Keratinocyte (primary cell): ENCODE measurements at regions not wholly inside any gene's neighbourhood (a gene's known extent, or its start where the extent isn't known, plus 50 kb on each side); places are given as distances from the start of the nearest gene placed in this dataset.

Experiments
- DNase-seq: peaks from one replicate; pipeline ENCODE4 v3.0.0-alpha.2; 2011; ENCODE audit warnings: low read depth, missing footprints, low spot score
- FAIRE-seq: peaks from 2 replicates; lab custom pipeline; 2011; peaks lifted over from hg19 to GRCh38; lab: Jason Lieb, UNC
- H2AFZ ChIP-seq: 2 replicates; pipeline ENCODE4 v1.6.0; 2012; ENCODE audit warnings: low read length, control low read depth, inconsistent platforms; ENCODE audit not compliant: control insufficient read depth
- H3K27ac ChIP-seq: 2 replicates; pipeline ENCODE4 v1.5.1; 2011; ENCODE audit warnings: low read length; ENCODE audit not compliant: control insufficient read depth, insufficient read depth
- H3K27me3 ChIP-seq: 3 replicates; pipeline ENCODE4 v1.6.0; 2011; ENCODE audit warnings: low read length; ENCODE audit not compliant: control insufficient read depth, insufficient read depth; ENCODE audit errors: extremely low read depth
- H3K36me3 ChIP-seq, 2 experiments: 2 replicates in 1 of 2; 3 replicates in 1 of 2; pipeline ENCODE4 v1.5.1; 2011; ENCODE audit warnings: low read length in 2 of 2, mild to moderate bottlenecking in 1 of 2; ENCODE audit not compliant: control insufficient read depth in 2 of 2, insufficient read depth in 2 of 2; ENCODE audit errors: extremely low read depth in 1 of 2
- H3K4me1 ChIP-seq: 3 replicates; pipeline ENCODE4 v1.5.1; 2011; ENCODE audit warnings: low read length; ENCODE audit not compliant: control insufficient read depth, insufficient read depth; ENCODE audit errors: extremely low read depth
- H3K4me2 ChIP-seq: 3 replicates; pipeline ENCODE4 v1.6.0; 2011; ENCODE audit warnings: low read depth, low read length; ENCODE audit not compliant: control insufficient read depth, insufficient read depth; ENCODE audit errors: extremely low read depth
- H3K4me3 ChIP-seq, 3 experiments: fragments of 200-600 bp in 1 of 3; sonication (generic) in 1 of 3; 2 replicates in 2 of 3; 3 replicates in 1 of 3; pipeline ENCODE4 v1.5.1; 2011 to 2016; ENCODE audit warnings: low read length in 3 of 3, mild to moderate bottlenecking in 3 of 3, control low read depth in 2 of 3, inconsistent platforms in 1 of 3, low read depth in 1 of 3, mixed read lengths in 1 of 3, mixed run types in 1 of 3, moderate library complexity in 1 of 3; ENCODE audit not compliant: control insufficient read depth in 2 of 3, insufficient read depth in 2 of 3; ENCODE audit errors: extremely low read depth in 1 of 3
- H3K79me2 ChIP-seq: 2 replicates; pipeline ENCODE4 v1.6.0; 2012; ENCODE audit warnings: low read length; ENCODE audit not compliant: control insufficient read depth, insufficient read depth
- H3K9ac ChIP-seq: 3 replicates; pipeline ENCODE4 v1.6.0; 2011; ENCODE audit warnings: low read length; ENCODE audit not compliant: control insufficient read depth, insufficient read depth; ENCODE audit errors: extremely low read depth
- H3K9me1 ChIP-seq: 3 replicates; pipeline ENCODE4 v1.6.0; 2011; ENCODE audit warnings: low read length; ENCODE audit not compliant: control insufficient read depth, insufficient read depth; ENCODE audit errors: extremely low read depth
- H3K9me3 ChIP-seq: 2 replicates; pipeline ENCODE4 v1.5.1; 2012; ENCODE audit warnings: low read depth, low read length; ENCODE audit not compliant: control insufficient read depth
- H4K20me1 ChIP-seq: 3 replicates; pipeline ENCODE4 v1.6.0; 2011; ENCODE audit warnings: low read length; ENCODE audit not compliant: control insufficient read depth, insufficient read depth; ENCODE audit errors: extremely low read depth
- CTCF ChIP-seq, 3 experiments: IDR thresholded peaks in 1 of 3; conservative IDR thresholded peaks in 1 of 3; optimal IDR thresholded peaks in 1 of 3; 2 replicates in 2 of 3; 3 replicates in 1 of 3; pipeline versions ENCODE3 to v1.5.1; 2011; ENCODE audit warnings: low read length in 3 of 3, mild to moderate bottlenecking in 3 of 3, moderate library complexity in 2 of 3, control low read depth in 1 of 3, inconsistent platforms in 1 of 3; ENCODE audit not compliant: insufficient read depth in 2 of 3; ENCODE audit errors: extremely low read depth in 1 of 3
- EZH2 ChIP-seq: IDR thresholded peaks from one replicate; pipeline ENCODE4 v1.6.1; 2012; ENCODE audit warnings: inconsistent platforms, mild to moderate bottlenecking, low read length, moderate library complexity
- dilution Hi-C: fragments of 300-500 bp; cut with MboI; formaldehyde crosslinking; loops from one replicate; pipeline ENCODE4 v1.7.0; 2020; ENCODE audit warnings: low sequenced_read_pairs; ENCODE audit not compliant: extremely low pct_ligation_motif_present

GRCh38 chr19:28065026-28065425, 1147.9 kb downstream of the UQCRFS1 start:
- peaks cover 9% of the 10 kb centered on the region for H3K9me3 ChIP-seq
- no peaks in the 10 kb centered on the region for H3K4me1 ChIP-seq
- dilution Hi-C loops: no loop called here
- H3K9ac ChIP-seq: no peak overlapping the region
- no peak overlapping the region for H3K27ac ChIP-seq
- FAIRE-seq (no peak), DNase-seq (no peak)
- no peaks in the 10 kb centered on the region for H3K79me2 ChIP-seq
- no peaks in the 10 kb centered on the region for H3K9me1 ChIP-seq
- H3K27me3 ChIP-seq: no peaks in the 10 kb centered on the region
- no peak overlapping the region for H3K4me3 ChIP-seq
- no peak for TF ChIP-seq EZH2
- TF ChIP-seq CTCF (optimal IDR thresholded peaks at IDR 0.05 in 1 of 3, IDR thresholded peaks at IDR 0.05 in 1 of 3, conservative IDR thresholded peaks at IDR 0.05 in 1 of 3; ENCODE audit: extremely low read depth in 1 of 3, insufficient read depth in 2 of 3, low read length in 3 of 3): no peak
- H3K36me3 ChIP-seq: no peaks in the 10 kb centered on the region
- H2AFZ ChIP-seq: no peak overlapping the region
- no peak overlapping the region for H3K4me2 ChIP-seq
- no peaks in the 10 kb centered on the region for H4K20me1 ChIP-seq

- Histone ChIP-seq H3K9me3 (peaks cover 15% of the 10 kb centered on the region), H3K4me3 (no peak overlapping the region), H3K9ac (no peak overlapping the region), H3K9me1 (no peaks in the 10 kb centered on the region), H3K4me2 (no peak overlapping the region), H3K4me1 (no peaks in the 10 kb centered on the region), H3K79me2 (no peaks in the 10 kb centered on the region), H2AFZ (no peak overlapping the region), H3K27me3 (no peaks in the 10 kb centered on the region), H4K20me1 (no peaks in the 10 kb centered on the region), H3K27ac (no peak overlapping the region), H3K36me3 (no peaks in the 10 kb centered on the region)
- DNase-seq (no peak), FAIRE-seq (no peak)
- dilution Hi-C loops: no loop called here
- no peak for TF ChIP-seq CTCF (optimal IDR thresholded peaks at IDR 0.05 in 1 of 3, IDR thresholded peaks at IDR 0.05 in 1 of 3, conservative IDR thresholded peaks at IDR 0.05 in 1 of 3; ENCODE audit: extremely low read depth in 1 of 3, insufficient read depth in 2 of 3, low read length in 3 of 3)
- no peak for TF ChIP-seq EZH2
Observed at GRCh38 chr19:28063702-28064101, 1149.2 kb downstream of the UQCRFS1 start.
